NOMO-1 (cell line): ENCODE measurements at regions not wholly inside any gene's neighbourhood (a gene's known extent, or its start where the extent isn't known, plus 50 kb on each side); places are given as distances from the start of the nearest gene placed in this dataset.
"Not testable (repeated sequence)": the region's sequence is repeated elsewhere in the genome, so short reads cannot be mapped to it uniquely, and the experiment has no call there.

Experiments used
- DNase-seq, 2 experiments: peaks; one replicate each; lab custom pipeline; 2025; ENCODE audit not compliant: unreplicated experiment in 2 of 2; lab: John Stamatoyannopoulos, UW

DNA sequence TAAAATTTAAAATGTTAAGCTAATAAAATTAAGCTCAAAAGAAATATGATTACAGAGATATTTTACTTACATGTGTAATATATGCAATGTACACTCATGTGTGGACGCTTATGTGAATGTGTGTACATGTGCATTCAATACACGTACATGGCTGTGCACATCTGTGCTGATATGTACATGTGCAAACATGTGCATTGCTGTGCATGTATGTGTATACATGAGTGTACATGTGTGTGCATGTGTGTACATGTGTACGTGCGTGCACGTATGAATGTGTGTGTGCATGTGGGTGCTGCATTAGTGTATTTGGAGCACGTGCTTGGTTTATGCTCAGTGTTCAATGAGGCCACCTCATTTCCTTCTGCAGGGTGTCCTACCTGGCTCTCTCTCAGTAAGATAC is 88.2 kb upstream of the TMEM18 start:
- DNase-seq, result no peak

GRCh38 chr2:763766-764525 is 86.7 kb upstream of the TMEM18 start:
- no peak for DNase-seq

DNA sequence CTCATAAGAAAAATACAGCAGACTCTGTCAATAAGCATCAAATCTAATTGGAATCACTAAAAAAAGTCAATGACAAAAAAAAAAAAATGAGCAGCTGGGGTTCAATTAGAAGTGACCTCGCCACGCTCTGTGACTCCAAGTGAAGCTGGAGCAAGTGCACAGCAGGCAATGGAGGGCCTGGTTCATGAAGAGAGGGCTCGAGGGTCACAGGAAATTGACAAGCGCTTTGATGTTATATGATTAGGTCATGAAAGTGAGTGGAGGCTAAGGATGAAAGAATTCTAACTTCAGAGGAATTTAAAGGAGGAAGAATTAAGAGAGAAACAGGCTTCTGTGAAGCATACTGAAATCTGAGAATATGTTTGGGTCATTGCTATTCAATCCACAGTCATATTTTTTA is 85.4 kb upstream of the TMEM18 start:
- DNase-seq, result no peak

DNA sequence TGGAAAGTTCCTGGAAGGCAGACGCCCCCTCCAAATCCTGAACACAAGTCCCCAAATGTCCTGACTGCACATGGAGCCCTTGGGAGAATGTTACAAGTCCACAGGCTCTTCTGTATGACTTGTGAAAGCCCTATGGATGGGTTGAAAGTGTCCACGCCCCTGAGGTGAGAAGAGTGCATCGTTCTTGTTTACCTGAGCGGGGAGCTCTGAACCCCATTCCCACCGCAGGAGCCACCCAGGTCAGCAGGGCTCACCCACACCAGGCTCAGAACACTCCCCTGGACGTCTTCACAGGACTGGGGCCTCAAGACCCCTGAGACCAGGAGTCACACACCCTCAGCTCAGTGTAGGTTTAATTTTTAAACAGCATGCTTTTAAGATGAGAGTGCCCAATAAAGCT is 84.2 kb upstream of the TMEM18 start:
- no peak for DNase-seq

DNA sequence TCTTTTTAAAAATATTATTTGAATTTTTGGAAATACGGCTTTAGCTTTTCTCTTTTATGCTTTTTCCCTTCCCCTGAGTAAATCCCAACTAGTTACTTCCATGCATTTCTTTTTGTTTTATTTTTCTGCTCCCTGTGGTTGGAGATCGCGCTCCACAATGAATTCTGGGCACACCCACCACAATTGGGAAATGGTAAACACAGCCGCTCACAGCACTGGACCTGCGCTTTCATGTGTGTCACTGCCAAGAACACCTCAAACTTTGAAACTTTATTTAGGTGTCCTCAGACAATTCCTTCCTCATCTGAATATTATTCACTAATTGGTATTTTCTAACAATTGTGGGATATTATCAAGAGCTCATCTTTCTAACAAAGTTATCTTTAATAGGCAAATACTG is 82.8 kb upstream of the TMEM18 start:
- no peak for DNase-seq

- DNase-seq, result no peak
Measured at GRCh38 chr2:758073-758820, 81.0 kb upstream of the TMEM18 start.

- no peak for DNase-seq
Measured at GRCh38 chr2:753123-753522, 75.9 kb upstream of the TMEM18 start.

DNA sequence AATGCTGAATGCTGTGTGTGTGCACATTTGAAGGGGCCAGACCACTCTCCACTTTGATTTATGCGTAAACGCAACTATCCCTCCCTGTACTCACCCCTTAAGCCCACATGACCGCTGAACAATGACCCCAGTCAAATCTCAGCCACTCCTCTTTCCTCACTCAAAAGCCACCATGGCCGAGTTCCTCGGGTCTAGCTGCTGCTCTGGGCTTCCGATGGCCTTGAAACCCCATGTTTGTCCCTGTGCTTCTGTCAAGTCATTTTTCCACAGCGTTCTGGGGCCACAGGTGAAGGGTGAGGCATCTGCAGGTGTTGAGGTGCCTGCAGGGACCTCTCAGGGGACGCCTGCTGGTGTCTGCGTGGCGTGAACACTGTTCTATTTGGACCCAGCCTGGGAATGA is 74.3 kb upstream of the TMEM18 start:
- no peak for DNase-seq

DNA sequence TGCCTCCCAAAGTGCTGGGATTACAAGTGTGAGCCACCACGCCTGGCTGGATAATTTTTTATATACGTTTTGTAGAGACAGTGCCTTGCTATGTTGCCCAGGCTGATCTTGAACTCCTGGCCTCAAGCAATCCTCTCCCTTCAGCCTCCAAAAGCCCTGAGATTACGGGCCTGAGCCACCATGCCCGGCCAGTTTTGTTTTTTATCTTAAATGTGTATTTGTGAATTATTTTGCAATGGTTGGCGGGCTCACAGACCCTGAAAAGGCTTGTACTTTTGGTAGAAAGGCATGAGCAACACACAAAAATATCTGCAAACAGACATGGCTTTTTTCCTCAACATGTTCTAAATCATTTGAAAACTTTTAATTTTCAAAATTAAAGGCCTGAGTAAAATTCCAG is 73.4 kb upstream of the TMEM18 start:
- no peak for DNase-seq

GRCh38 chr2:747762-748351 is 70.7 kb upstream of the TMEM18 start:
- DNase-seq, result no peak

GRCh38 chr2:746697-747096 is 69.5 kb upstream of the TMEM18 start:
- DNase-seq, result no peak

DNA sequence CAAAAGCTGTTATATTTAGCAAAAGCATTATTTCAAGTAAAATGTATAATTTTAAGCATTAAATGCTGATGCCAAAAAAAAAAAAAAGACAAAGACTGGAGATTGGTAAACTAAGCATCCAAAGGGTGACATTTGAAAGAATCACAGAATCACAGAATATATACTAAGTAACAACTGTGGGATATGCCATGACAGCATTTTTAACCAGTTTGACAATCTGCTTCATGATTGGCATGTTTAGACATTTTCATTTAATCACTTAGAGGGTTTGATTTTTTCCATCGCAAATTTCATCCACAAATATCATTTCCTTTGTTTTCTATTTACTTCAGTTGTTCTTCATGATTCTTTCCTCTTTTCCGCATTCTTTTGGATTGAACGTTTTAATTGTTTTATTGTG is 66.9 kb upstream of the TMEM18 start:
- no peak for DNase-seq

- DNase-seq, result no peak
Measured at GRCh38 chr2:742221-742620, 65.0 kb upstream of the TMEM18 start.

- DNase-seq, result no peak
Measured at GRCh38 chr2:741195-741496, 63.9 kb upstream of the TMEM18 start.

DNA sequence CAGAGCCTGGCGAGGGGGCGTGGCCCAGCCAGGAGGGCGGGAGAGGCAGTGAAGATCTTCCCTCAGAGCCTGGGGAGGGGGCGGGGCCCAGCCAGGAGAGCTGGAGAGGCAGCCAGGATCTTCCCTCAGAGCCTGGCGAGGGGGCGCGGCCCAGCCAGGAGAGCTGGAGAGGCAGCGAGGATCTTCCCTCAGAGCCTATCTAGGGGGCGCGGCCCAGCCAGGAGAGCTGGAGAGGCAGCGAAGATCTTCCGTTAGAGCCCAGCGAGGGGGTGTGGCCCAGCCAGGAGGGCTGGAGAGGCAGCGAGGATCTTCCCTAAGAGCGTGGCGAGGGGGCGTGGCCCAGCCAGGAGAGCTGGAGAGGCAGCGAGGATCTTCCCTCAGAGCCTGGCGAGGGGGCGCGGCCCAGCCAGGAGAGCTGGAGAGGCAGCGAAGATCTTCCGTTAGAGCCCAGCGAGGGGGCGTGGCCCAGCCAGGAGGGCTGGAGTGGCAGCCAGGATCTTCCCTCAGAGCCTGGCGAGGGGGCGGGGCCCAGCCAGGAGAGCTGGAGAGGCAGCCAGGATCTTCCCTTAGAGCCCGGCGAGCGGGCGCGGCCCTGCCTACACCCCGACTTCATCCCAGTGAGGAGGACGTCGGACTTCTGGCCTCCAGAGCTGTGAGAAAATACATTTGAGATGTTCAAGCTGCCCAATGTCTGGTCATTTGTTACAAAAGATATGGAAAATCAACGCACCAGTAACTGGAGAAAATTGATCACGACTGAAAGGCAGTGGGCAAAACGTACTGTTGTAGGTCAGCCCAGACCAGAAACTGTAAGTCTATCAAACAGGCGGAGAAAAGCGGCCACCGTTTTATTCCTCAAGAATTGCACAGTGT is 63.4 kb upstream of the TMEM18 start:
- DNase-seq, result not testable (repeated sequence)

DNA sequence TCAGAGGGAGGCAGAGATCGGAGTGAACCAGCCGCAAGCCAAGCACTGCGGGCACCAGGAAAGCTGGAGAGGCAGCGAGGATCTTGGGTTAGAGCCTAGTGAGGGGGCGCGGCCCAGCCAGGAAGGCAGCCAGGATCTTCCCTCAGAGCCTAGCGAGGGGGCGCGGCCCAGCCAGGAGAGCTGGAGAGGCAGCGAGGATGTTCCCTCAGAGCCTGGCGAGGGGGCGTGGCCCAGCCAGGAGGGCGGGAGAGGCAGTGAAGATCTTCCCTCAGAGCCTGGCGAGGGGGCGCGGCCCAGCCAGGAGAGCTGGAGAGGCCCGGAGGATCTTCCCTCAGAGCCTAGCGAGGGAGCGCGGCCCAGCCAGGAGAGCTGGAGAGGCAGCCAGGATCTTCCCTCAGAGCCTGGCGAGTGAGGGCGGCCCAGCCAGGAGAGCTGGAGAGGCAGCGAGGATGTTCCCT is 62.7 kb upstream of the TMEM18 start:
- not testable (repeated sequence) for DNase-seq

DNA sequence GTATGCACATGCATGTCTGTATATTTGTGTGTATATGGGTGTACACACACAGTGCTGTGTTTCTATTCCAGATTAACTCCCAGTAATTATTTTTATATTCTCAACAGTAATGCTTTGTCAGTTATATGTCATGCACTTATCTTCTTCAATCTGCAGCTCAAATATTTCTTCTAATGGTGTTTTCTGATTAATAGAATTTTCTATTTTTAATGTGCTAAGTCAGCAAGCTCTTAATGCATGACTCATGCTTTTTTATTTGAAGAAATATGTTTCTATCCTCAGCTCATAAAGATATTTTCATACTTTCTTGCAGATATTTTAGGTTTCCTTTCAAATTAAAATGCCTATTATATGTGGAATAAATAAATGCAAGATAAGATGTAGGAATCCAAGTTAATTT is 59.7 kb upstream of the TMEM18 start:
- DNase-seq, result no peak

- no peak for DNase-seq
Measured at GRCh38 chr2:735670-736218, 58.5 kb upstream of the TMEM18 start.

GRCh38 chr2:734496-734895 is 57.3 kb upstream of the TMEM18 start:
- DNase-seq, result no peak

GRCh38 chr2:733495-733894 is 56.3 kb upstream of the TMEM18 start:
- DNase-seq, result no peak

DNA sequence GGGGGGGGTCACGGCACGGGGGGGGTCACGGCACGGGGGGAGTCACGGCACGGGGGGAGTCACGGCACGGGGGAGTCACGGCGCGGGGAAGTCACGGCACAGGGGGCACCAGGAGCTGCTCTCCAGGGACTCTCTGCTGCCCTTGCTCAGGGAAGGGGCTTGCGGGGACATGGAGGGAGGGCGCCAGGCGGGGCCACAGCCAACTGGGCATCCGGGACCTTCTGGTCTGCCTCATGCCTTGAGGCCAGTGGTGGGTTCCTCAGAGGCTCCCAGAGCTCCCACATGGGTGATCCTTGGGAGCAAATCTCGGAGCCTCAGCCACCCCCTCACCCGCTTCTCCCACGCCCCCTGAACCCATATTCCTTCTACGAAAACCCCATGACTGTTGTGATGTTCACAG is 55.8 kb upstream of the TMEM18 start:
- no peak for DNase-seq
